Transverse colon (tissue), 4 donors: ENCODE measurements at regions not wholly inside any gene's neighbourhood (a gene's known extent, or its start where the extent isn't known, plus 50 kb on each side); places are given as distances from the start of the nearest gene placed in this dataset.

ENCODE experiments used
- DNase-seq: peaks from one replicate; pipeline ENCODE4 v3.0.0-alpha.2; 2019
- H3K27ac ChIP-seq, 4 donors: fragments of 200-600 bp; sonication (generic); 2 replicates each; pipeline ENCODE4 v1.5.1; 2016 to 2018; ENCODE audit warnings: inconsistent platforms in 4 of 4
- H3K27me3 ChIP-seq: fragments of 200-600 bp; sonication (generic); 2 replicates; pipeline ENCODE4 v1.5.1; 2017; ENCODE audit warnings: inconsistent platforms
- H3K36me3 ChIP-seq, 4 donors: fragments of 200-600 bp; sonication (generic); 2 replicates each; pipeline ENCODE4 v1.5.1; 2017 to 2019; ENCODE audit warnings: inconsistent platforms in 4 of 4
- H3K4me1 ChIP-seq, 4 donors: fragments of 200-600 bp; sonication (generic); 2 replicates each; pipeline ENCODE4 v1.5.1; 2017 to 2020; ENCODE audit warnings: inconsistent platforms in 4 of 4
- H3K4me3 ChIP-seq, 4 donors: fragments of 200-600 bp; sonication (generic); 1 replicate in 1 of 4; 2 replicates in 3 of 4; pipeline versions ENCODE4 v1.5.1 to v1.6.1; 2017 to 2019; ENCODE audit warnings: inconsistent platforms in 4 of 4
- H3K9me3 ChIP-seq, 2 donors: fragments of 200-600 bp; sonication (generic); 2 replicates each; pipeline ENCODE4 v1.5.1; 2017 to 2019; ENCODE audit warnings: inconsistent platforms in 2 of 2
- CTCF ChIP-seq, 5 experiments: fragments of 200-600 bp in 3 of 5; fragments of 450-650 bp in 2 of 5; sonication (generic) in 3 of 5; IDR thresholded peaks; 1 replicate in 2 of 5; 2 replicates in 3 of 5; pipeline ENCODE4 v1.5.1; 2016 to 2017; ENCODE audit warnings: antibody characterized with exemption in 5 of 5, inconsistent platforms in 3 of 5, mild to moderate bottlenecking in 2 of 5, moderate library complexity in 1 of 5
- EP300 ChIP-seq: sonication (generic); formaldehyde crosslinking; IDR thresholded peaks from one replicate; pipeline ENCODE4 v1.6.1; 2017; ENCODE audit warnings: antibody characterized with exemption, low read depth
- POLR2A ChIP-seq: fragments of 450-650 bp; IDR thresholded peaks from one replicate; pipeline ENCODE4 v1.6.1; 2016; ENCODE audit warnings: antibody characterized with exemption, mild to moderate bottlenecking, moderate library complexity
- POLR2AphosphoS5 ChIP-seq, 3 donors: sonication (generic); formaldehyde crosslinking; IDR thresholded peaks; one replicate each; pipeline ENCODE4 v1.6.1; 2016; ENCODE audit warnings: antibody characterized with exemption in 3 of 3
- WGBS, 2 donors: methylation state at CpG; one replicate each; pipeline ENCODE4 v1.1.5; 2018; ENCODE audit warnings: low coverage in 1 of 2; 5-methylcytosine and 5-hydroxymethylcytosine counted together
- in situ Hi-C, 4 donors: fragments of 200-750 bp; cut with MboI; loops; one replicate each; pipeline versions ENCODE4 v1.15.0 to v1.15.1; 2017; ENCODE audit warnings: low sequenced_read_pairs in 3 of 4, low pct_ligation_motif_present in 1 of 4, low pct_unique_long_range_greater_than_20kb in 1 of 4
- intact Hi-C: fragments of 100-400 bp; cut with DNase I; formaldehyde crosslinking; loops from one replicate; pipeline ENCODE4 v1.15.1; 2023; ENCODE audit warnings: low total_unique reads

- in situ Hi-C loops (no loop called here), intact Hi-C loops (no loop called here)
- WGBS, 2 donors, result 31 to 51% methylated on average over 3 of the region's 3 CpGs
- no peak overlapping the region for H3K4me3 ChIP-seq
- no peak for TF ChIP-seq EP300
- no peak for TF ChIP-seq POLR2A
- TF ChIP-seq POLR2AphosphoS5 (IDR thresholded peaks at IDR 0.05), result no peak
- no peak for TF ChIP-seq CTCF (IDR thresholded peaks at IDR 0.05)
- H3K36me3 ChIP-seq, result no peaks in the 10 kb centered on the region
- DNase-seq, result peak; percentile 19
- no peaks in the 10 kb centered on the region for H3K9me3 ChIP-seq
- H3K27ac ChIP-seq, result no peak overlapping the region
- peaks cover 0 to 6% (median 0%) of the 10 kb centered on the region in 4 donors for H3K4me1 ChIP-seq
- H3K27me3 ChIP-seq, result no peaks in the 10 kb centered on the region
These were observed 144.0 kb upstream of the MKLN1 start for GRCh38 chr7:131183611-131184119.

GRCh38 chr7:131186816-131187215 is 140.9 kb upstream of the MKLN1 start:
- no peak for TF ChIP-seq CTCF (IDR thresholded peaks at IDR 0.05)
- TF ChIP-seq EP300, result no peak
- no peak for TF ChIP-seq POLR2A
- TF ChIP-seq POLR2AphosphoS5 (IDR thresholded peaks at IDR 0.05), result no peak
- no peaks in the 10 kb centered on the region for H3K9me3 ChIP-seq
- H3K4me1 ChIP-seq, result peaks cover 0 to 6% (median 0%) of the 10 kb centered on the region in 4 donors
- no peak for DNase-seq
- H3K27me3 ChIP-seq, result no peaks in the 10 kb centered on the region
- intact Hi-C loops (no loop called here), in situ Hi-C loops (no loop called here)
- no peaks in the 10 kb centered on the region for H3K36me3 ChIP-seq
- 88 to 94% methylated on average over 7 of the region's 7 CpGs for WGBS, 2 donors
- no peak overlapping the region for H3K4me3 ChIP-seq
- no peak overlapping the region for H3K27ac ChIP-seq

GRCh38 chr7:131188367-131189339 is 139.0 kb upstream of the MKLN1 start:
- no peak for TF ChIP-seq POLR2AphosphoS5 (IDR thresholded peaks at IDR 0.05)
- no peak for TF ChIP-seq EP300
- no peak for TF ChIP-seq POLR2A
- no peak for TF ChIP-seq CTCF (IDR thresholded peaks at IDR 0.05)
- DNase-seq, result no peak
- intact Hi-C loops, result no loop called here
- peaks cover 0 to 6% (median 0%) of the 10 kb centered on the region in 4 donors for H3K4me1 ChIP-seq
- no peak overlapping the region for H3K4me3 ChIP-seq
- no peaks in the 10 kb centered on the region for H3K36me3 ChIP-seq
- no peaks in the 10 kb centered on the region for H3K9me3 ChIP-seq
- in situ Hi-C loops, result no loop called here
- WGBS, 2 donors, result 54 to 64% methylated on average over 4 to 8 of the region's 8 CpGs
- H3K27ac ChIP-seq, result peak overlapping the region in 1 of 4 donors; percentile 29
- no peaks in the 10 kb centered on the region for H3K27me3 ChIP-seq

- H3K27me3 ChIP-seq, result no peaks in the 10 kb centered on the region
- H3K9me3 ChIP-seq, result no peaks in the 10 kb centered on the region
- TF ChIP-seq POLR2AphosphoS5 (IDR thresholded peaks at IDR 0.05) (no peak), POLR2A (no peak), CTCF (IDR thresholded peaks at IDR 0.05) (no peak), EP300 (no peak)
- intact Hi-C loops, result no loop called here
- H3K4me3 ChIP-seq, result no peak overlapping the region
- no peaks in the 10 kb centered on the region for H3K36me3 ChIP-seq
- DNase-seq, result no peak
- H3K27ac ChIP-seq, result no peak overlapping the region
- H3K4me1 ChIP-seq, result peaks cover 0 to 6% (median 0%) of the 10 kb centered on the region in 4 donors
- in situ Hi-C loops, result no loop called here
- WGBS, 2 donors, result 78 to 83% methylated on average over 3 to 5 of the region's 5 CpGs
These were observed 138.2 kb upstream of the MKLN1 start for GRCh38 chr7:131189488-131189887.
